HL-60 (cell line): ENCODE measurements at regions not wholly inside any gene's neighbourhood (a gene's known extent, or its start where the extent isn't known, plus 50 kb on each side); places are given as distances from the start of the nearest gene placed in this dataset.

ENCODE experiments used
- DNase-seq, 2 experiments: peaks; one replicate each; pipeline ENCODE4 v3.0.0-alpha.2; 2010 to 2020; ENCODE audit warnings: low read depth in 1 of 2, low spot score in 1 of 2
- H3K27ac ChIP-seq: fragments of 250-450 bp; sonication (Bioruptor Pico); replicated peaks from 2 replicates; pipeline ENCODE4 v1.5.1; 2020; ENCODE audit warnings: mild to moderate bottlenecking, moderate library complexity
- H3K27me3 ChIP-seq: fragments of 250-450 bp; sonication (Bioruptor Pico); 2 replicates; pipeline ENCODE4 v1.5.1; 2021; ENCODE audit warnings: mild to moderate bottlenecking, moderate library complexity; ENCODE audit not compliant: insufficient read depth, poor library complexity, severe bottlenecking
- H3K4me3 ChIP-seq: replicated peaks from 2 replicates; pipeline ENCODE4 v1.5.1; 2011; ENCODE audit warnings: mild to moderate bottlenecking, control low read depth, low read length; ENCODE audit not compliant: insufficient read depth
- GABPA ChIP-seq: IDR thresholded peaks from 2 replicates; pipeline ENCODE4 v1.6.1; 2012; ENCODE audit warnings: low read depth
- POLR2AphosphoS5 ChIP-seq: IDR thresholded peaks from 2 replicates; pipeline ENCODE4 v1.6.1; 2012; ENCODE audit warnings: low read depth
- SPI1 ChIP-seq: IDR thresholded peaks from 2 replicates; pipeline ENCODE4 v1.6.1; 2012; ENCODE audit warnings: low read depth, mild to moderate bottlenecking, borderline replicate concordance
- TF ChIP-seq, protein P1 (sequence below): IDR thresholded peaks from 2 replicates; pipeline ENCODE4 v1.6.1; 2012; ENCODE audit warnings: low read depth; ENCODE audit not compliant: insufficient replicate concordance
- TF ChIP-seq, protein P2 (sequence below): IDR thresholded peaks from one replicate; pipeline ENCODE4 v1.5.1; 2011; ENCODE audit warnings: low read length, control low read depth, inconsistent platforms; ENCODE audit not compliant: insufficient read depth

DNA sequence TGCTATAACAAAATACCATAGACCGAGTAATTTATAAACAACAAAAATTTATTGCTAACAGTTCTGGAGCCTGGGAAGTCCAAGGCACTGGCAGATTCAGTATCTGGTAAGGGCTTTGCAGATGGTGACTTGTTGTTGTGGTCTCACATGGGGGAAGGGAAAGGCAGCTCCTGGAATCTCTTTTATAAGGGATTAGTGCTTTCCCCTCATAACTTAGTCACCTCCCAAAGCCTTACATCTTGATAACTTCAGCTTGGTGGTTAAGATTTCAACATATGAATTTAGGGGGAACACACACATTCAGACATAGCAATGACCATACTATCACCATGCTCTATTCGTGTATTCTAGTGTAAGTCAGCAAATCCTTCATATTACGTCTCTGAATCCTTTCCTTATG lies 447.6 kb upstream of the TCF4 start:
- DNase-seq = no peak
- TF ChIP-seq POLR2AphosphoS5 = no peak
- TF ChIP-seq, protein P1, sequence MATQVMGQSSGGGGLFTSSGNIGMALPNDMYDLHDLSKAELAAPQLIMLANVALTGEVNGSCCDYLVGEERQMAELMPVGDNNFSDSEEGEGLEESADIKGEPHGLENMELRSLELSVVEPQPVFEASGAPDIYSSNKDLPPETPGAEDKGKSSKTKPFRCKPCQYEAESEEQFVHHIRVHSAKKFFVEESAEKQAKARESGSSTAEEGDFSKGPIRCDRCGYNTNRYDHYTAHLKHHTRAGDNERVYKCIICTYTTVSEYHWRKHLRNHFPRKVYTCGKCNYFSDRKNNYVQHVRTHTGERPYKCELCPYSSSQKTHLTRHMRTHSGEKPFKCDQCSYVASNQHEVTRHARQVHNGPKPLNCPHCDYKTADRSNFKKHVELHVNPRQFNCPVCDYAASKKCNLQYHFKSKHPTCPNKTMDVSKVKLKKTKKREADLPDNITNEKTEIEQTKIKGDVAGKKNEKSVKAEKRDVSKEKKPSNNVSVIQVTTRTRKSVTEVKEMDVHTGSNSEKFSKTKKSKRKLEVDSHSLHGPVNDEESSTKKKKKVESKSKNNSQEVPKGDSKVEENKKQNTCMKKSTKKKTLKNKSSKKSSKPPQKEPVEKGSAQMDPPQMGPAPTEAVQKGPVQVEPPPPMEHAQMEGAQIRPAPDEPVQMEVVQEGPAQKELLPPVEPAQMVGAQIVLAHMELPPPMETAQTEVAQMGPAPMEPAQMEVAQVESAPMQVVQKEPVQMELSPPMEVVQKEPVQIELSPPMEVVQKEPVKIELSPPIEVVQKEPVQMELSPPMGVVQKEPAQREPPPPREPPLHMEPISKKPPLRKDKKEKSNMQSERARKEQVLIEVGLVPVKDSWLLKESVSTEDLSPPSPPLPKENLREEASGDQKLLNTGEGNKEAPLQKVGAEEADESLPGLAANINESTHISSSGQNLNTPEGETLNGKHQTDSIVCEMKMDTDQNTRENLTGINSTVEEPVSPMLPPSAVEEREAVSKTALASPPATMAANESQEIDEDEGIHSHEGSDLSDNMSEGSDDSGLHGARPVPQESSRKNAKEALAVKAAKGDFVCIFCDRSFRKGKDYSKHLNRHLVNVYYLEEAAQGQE = no peak
- TF ChIP-seq, protein P2, sequence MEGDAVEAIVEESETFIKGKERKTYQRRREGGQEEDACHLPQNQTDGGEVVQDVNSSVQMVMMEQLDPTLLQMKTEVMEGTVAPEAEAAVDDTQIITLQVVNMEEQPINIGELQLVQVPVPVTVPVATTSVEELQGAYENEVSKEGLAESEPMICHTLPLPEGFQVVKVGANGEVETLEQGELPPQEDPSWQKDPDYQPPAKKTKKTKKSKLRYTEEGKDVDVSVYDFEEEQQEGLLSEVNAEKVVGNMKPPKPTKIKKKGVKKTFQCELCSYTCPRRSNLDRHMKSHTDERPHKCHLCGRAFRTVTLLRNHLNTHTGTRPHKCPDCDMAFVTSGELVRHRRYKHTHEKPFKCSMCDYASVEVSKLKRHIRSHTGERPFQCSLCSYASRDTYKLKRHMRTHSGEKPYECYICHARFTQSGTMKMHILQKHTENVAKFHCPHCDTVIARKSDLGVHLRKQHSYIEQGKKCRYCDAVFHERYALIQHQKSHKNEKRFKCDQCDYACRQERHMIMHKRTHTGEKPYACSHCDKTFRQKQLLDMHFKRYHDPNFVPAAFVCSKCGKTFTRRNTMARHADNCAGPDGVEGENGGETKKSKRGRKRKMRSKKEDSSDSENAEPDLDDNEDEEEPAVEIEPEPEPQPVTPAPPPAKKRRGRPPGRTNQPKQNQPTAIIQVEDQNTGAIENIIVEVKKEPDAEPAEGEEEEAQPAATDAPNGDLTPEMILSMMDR = no peak
- no peak for TF ChIP-seq GABPA
- no peak for TF ChIP-seq SPI1
- Histone ChIP-seq H3K27ac (no peak overlapping the region), H3K4me3 (no peak overlapping the region), H3K27me3 (no peaks in the 10 kb centered on the region)

DNA sequence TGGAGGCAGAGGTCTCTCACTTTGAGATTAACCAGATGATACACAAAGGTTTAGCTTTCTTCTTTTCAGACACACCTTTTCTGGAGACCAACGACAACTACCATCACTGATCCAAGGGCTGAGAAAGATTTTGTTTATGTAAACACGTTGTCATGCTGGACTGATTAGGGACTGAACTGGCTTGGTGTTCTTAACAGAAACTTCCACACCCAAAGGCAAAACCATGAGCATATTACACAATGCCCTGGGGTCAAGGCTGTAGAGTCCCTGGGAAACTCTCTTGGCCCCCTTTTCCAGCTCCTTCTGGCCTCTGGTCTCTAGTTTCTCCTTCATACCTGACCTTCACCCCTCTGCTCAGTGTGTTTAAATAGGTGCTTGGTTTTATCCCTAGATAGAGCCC lies 447.0 kb upstream of the TCF4 start:
- TF ChIP-seq, protein P1 = no peak
- TF ChIP-seq, protein P2 = no peak
- TF ChIP-seq GABPA = no peak
- no peak for TF ChIP-seq POLR2AphosphoS5
- TF ChIP-seq SPI1 = no peak
- Histone ChIP-seq H3K27me3 (no peaks in the 10 kb centered on the region), H3K4me3 (no peak overlapping the region), H3K27ac (no peak overlapping the region)
- no peak for DNase-seq

DNA sequence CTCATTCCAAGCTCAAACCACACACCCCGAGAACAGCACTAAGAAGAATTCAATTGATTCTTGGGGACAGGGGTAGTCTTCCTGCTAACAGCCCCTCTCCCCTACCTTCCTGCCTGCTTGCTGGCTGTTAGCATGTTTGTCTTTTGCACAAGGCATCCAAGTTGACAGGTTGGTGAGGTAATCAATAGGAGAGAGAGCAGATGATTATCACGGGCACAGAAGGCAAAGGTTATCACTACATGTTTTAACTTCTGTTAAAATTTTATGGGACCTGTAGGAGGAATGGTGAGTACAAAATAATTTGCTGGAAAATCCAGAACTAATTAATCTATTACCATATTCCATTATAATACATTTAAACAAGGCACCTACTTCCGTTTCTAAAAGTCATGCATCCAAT lies 442.1 kb upstream of the TCF4 start:
- no peak overlapping the region for H3K4me3 ChIP-seq
- TF ChIP-seq SPI1 = no peak
- TF ChIP-seq, protein P2 = no peak
- TF ChIP-seq GABPA = no peak
- TF ChIP-seq, protein P1 = no peak
- TF ChIP-seq POLR2AphosphoS5 = no peak
- no peaks in the 10 kb centered on the region for H3K27me3 ChIP-seq
- H3K27ac ChIP-seq = no peak overlapping the region
- DNase-seq = no peak
